WI38 (cell line): ENCODE measurements at regions not wholly inside any gene's neighbourhood (a gene's known extent, or its start where the extent isn't known, plus 50 kb on each side); places are given as distances from the start of the nearest gene placed in this dataset.

ENCODE experiments used
- H3K4me3 ChIP-seq: 2 replicates; pipeline ENCODE4 v1.5.1; 2011; ENCODE audit warnings: low read depth, mild to moderate bottlenecking, control low read depth, low read length
- CTCF ChIP-seq: IDR thresholded peaks from 2 replicates; pipeline ENCODE4 v1.5.1; 2012; ENCODE audit warnings: low read depth, mild to moderate bottlenecking, control low read depth, low read length

- H3K4me3 ChIP-seq, result no peak overlapping the region
- TF ChIP-seq CTCF, result no peak
Observed at GRCh38 chr12:13843841-13844240, 137.6 kb downstream of the GRIN2B start.

GRCh38 chr12:13841358-13841757 lies 140.0 kb downstream of the GRIN2B start:
- no peak for TF ChIP-seq CTCF

GRCh38 chr12:13839365-13840336 lies 141.8 kb downstream of the GRIN2B start:
- no peak for TF ChIP-seq CTCF
- no peak overlapping the region for H3K4me3 ChIP-seq

More at GRCh38 chr12:13841358-13841757, 140.0 kb downstream of the GRIN2B start:
- H3K4me3 ChIP-seq, result no peak overlapping the region

GRCh38 chr12:13836099-13836498 lies 145.3 kb downstream of the GRIN2B start:
- TF ChIP-seq CTCF, result no peak
- no peak overlapping the region for H3K4me3 ChIP-seq

GRCh38 chr12:13835652-13836051 lies 145.8 kb downstream of the GRIN2B start:
- no peak for TF ChIP-seq CTCF
- H3K4me3 ChIP-seq, result no peak overlapping the region

- no peak overlapping the region for H3K4me3 ChIP-seq
- TF ChIP-seq CTCF, result no peak
Observed at GRCh38 chr12:13834241-13834640, 147.2 kb downstream of the GRIN2B start.

- no peak for TF ChIP-seq CTCF
- no peak overlapping the region for H3K4me3 ChIP-seq
Observed at GRCh38 chr12:13817131-13817530, 164.3 kb downstream of the GRIN2B start.
